Activated naive CD8-positive, alpha-beta T cell treated with anti-CD3 and anti-CD28 coated beads, Interleukin-2, amount 50 U/mL, for 24 hours (primary cell): ENCODE measurements at regions not wholly inside any gene's neighbourhood (a gene's known extent, or its start where the extent isn't known, plus 50 kb on each side); places are given as distances from the start of the nearest gene placed in this dataset.
"Not testable (repeated sequence)": the region's sequence is repeated elsewhere in the genome, so short reads cannot be mapped to it uniquely, and the experiment has no call there.

Experiments used
- ATAC-seq: fragments of 150-1000 bp; cut with Tn5 transposase; one replicate; pipeline ENCODE4 v1.10.0; 2021
- DNase-seq: peaks from one replicate; pipeline ENCODE4 v3.0.0; 2021
- H3K27ac Mint-ChIP-seq: one replicate; pipeline ENCODE4 v1.8.0; 2021; ENCODE audit warnings: mild to moderate bottlenecking, mixed read lengths
- H3K27me3 Mint-ChIP-seq: one replicate; pipeline ENCODE4 v1.8.0; 2021; ENCODE audit warnings: mixed read lengths
- H3K36me3 Mint-ChIP-seq: one replicate; pipeline ENCODE4 v1.8.0; 2021; ENCODE audit warnings: low read depth, mixed read lengths
- H3K4me1 Mint-ChIP-seq: one replicate; pipeline ENCODE4 v1.8.0; 2021; ENCODE audit warnings: mixed read lengths
- H3K4me3 Mint-ChIP-seq: one replicate; pipeline ENCODE4 v1.8.0; 2021; ENCODE audit warnings: mild to moderate bottlenecking, moderate library complexity, mixed read lengths
- H3K9me3 Mint-ChIP-seq: one replicate; pipeline ENCODE4 v1.8.0; 2021; ENCODE audit warnings: mixed read lengths

GRCh38 chr19:28697308-28697707 lies 515.6 kb downstream of the UQCRFS1 start:
- no peaks in the 10 kb centered on the region for H3K36me3 Mint-ChIP-seq
- no peak overlapping the region for H3K4me3 Mint-ChIP-seq
- peaks cover 8% of the 10 kb centered on the region for H3K27me3 Mint-ChIP-seq
- no peak overlapping the region for H3K27ac Mint-ChIP-seq
- H3K9me3 Mint-ChIP-seq: no peaks in the 10 kb centered on the region
- no peak for ATAC-seq
- no peaks in the 10 kb centered on the region for H3K4me1 Mint-ChIP-seq
- no peak for DNase-seq

GRCh38 chr19:28694812-28695211 lies 518.1 kb downstream of the UQCRFS1 start:
- ATAC-seq: no peak
- no peaks in the 10 kb centered on the region for H3K9me3 Mint-ChIP-seq
- no peaks in the 10 kb centered on the region for H3K36me3 Mint-ChIP-seq
- no peak overlapping the region for H3K27ac Mint-ChIP-seq
- DNase-seq: no peak
- peaks cover 8% of the 10 kb centered on the region for H3K27me3 Mint-ChIP-seq
- no peaks in the 10 kb centered on the region for H3K4me1 Mint-ChIP-seq
- H3K4me3 Mint-ChIP-seq: no peak overlapping the region

- Mint-ChIP-seq H3K9me3 (no peaks in the 10 kb centered on the region), H3K4me3 (no peak overlapping the region), H3K36me3 (no peaks in the 10 kb centered on the region), H3K4me1 (no peaks in the 10 kb centered on the region), H3K27ac (no peak overlapping the region), H3K27me3 (peaks cover 4% of the 10 kb centered on the region)
- ATAC-seq (no peak), DNase-seq (no peak)
Observed at GRCh38 chr19:28691683-28692082, 521.3 kb downstream of the UQCRFS1 start.

DNA sequence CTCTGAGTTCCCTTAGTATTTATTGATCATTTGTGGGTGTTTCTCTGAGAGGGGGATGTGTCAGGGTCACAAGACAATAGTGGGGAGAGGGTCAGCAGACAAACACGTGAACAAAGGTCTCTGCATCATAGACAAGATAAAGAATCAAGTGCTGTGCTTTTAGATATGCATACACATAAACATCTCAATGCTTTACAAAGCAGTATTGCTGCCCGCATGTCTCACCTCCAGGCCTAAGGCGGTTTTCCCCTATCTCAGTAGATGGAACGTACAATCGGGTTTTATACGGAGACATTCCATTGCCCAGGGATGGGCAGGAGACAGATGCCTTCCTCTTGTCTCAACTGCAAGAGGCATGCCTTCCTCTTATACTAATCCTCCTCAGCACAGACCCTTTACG lies 523.5 kb downstream of the UQCRFS1 start:
- DNase-seq, H3K27me3 Mint-ChIP-seq, H3K4me3 Mint-ChIP-seq, H3K36me3 Mint-ChIP-seq, H3K27ac Mint-ChIP-seq, H3K9me3 Mint-ChIP-seq, H3K4me1 Mint-ChIP-seq, ATAC-seq: not testable (repeated sequence)

- H3K9me3 Mint-ChIP-seq: no peaks in the 10 kb centered on the region
- ATAC-seq (no peak), DNase-seq (no peak)
- H3K4me1 Mint-ChIP-seq: no peaks in the 10 kb centered on the region
- no peaks in the 10 kb centered on the region for H3K27me3 Mint-ChIP-seq
- H3K36me3 Mint-ChIP-seq: no peaks in the 10 kb centered on the region
- no peak overlapping the region for H3K27ac Mint-ChIP-seq
- H3K4me3 Mint-ChIP-seq: no peak overlapping the region
Observed at GRCh38 chr19:28687296-28687695, 525.7 kb downstream of the UQCRFS1 start.

- ATAC-seq (no peak), DNase-seq (no peak)
- Mint-ChIP-seq H3K36me3 (no peaks in the 10 kb centered on the region), H3K9me3 (no peaks in the 10 kb centered on the region), H3K4me1 (no peaks in the 10 kb centered on the region), H3K27me3 (no peaks in the 10 kb centered on the region), H3K27ac (no peak overlapping the region), H3K4me3 (no peak overlapping the region)
Observed at GRCh38 chr19:28686756-28687155, 526.2 kb downstream of the UQCRFS1 start.

- DNase-seq (no peak), ATAC-seq (no peak)
- Mint-ChIP-seq H3K27ac (no peak overlapping the region), H3K36me3 (no peaks in the 10 kb centered on the region), H3K4me3 (no peak overlapping the region), H3K9me3 (no peaks in the 10 kb centered on the region), H3K27me3 (no peaks in the 10 kb centered on the region), H3K4me1 (no peaks in the 10 kb centered on the region)
Observed at GRCh38 chr19:28685802-28686201, 527.1 kb downstream of the UQCRFS1 start.

DNA sequence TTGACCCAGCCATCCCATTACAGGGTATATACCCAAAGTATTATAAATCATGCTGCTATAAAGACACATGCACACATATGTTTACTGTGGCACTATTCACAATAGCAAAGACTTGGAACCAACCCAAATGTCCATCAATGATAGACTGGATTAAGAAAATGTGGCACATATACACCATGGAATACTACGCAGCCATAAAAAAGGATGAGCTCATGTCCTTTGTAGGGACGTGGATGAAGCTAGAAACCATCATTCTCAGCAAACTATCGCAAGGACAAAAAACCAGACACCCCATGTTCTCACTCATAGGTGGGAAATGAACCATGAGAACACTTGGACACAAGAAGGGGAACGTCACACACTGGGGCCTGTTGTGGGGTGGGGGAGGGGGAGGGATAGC lies 527.9 kb downstream of the UQCRFS1 start:
- ATAC-seq: not testable (repeated sequence)

GRCh38 chr19:28680111-28680510 lies 532.8 kb downstream of the UQCRFS1 start:
- no peaks in the 10 kb centered on the region for H3K27me3 Mint-ChIP-seq
- no peak overlapping the region for H3K4me3 Mint-ChIP-seq
- H3K9me3 Mint-ChIP-seq: peaks cover 5% of the 10 kb centered on the region
- no peaks in the 10 kb centered on the region for H3K36me3 Mint-ChIP-seq
- no peaks in the 10 kb centered on the region for H3K4me1 Mint-ChIP-seq
- ATAC-seq (no peak), DNase-seq (no peak)
- no peak overlapping the region for H3K27ac Mint-ChIP-seq

More for the DNA sequence above, 527.9 kb downstream of the UQCRFS1 start:
- H3K36me3 Mint-ChIP-seq, H3K27ac Mint-ChIP-seq, H3K9me3 Mint-ChIP-seq, H3K4me3 Mint-ChIP-seq, H3K27me3 Mint-ChIP-seq, H3K4me1 Mint-ChIP-seq, DNase-seq: not testable (repeated sequence)

DNA sequence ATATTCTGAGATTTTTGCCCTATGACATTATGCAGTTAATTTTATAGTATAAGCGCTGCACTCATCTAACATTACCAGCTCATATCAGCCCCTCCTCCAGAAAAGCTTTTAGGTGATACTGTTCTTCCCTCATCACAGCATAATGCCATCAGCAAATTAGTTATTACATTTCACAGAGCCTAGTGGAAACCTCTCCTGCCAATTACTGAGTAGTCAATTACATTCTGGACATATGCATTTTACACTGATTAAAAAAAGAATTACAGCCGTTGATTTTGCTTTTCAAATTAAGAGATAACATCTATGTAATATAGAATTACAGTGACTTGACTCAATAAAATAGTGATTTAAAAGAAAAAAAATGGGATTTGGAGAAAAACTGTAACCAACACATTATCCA lies 542.1 kb downstream of the UQCRFS1 start:
- no peak overlapping the region for H3K27ac Mint-ChIP-seq
- peaks cover 42% of the 10 kb centered on the region for H3K9me3 Mint-ChIP-seq
- DNase-seq (no peak), ATAC-seq (no peak)
- peaks cover 6% of the 10 kb centered on the region for H3K36me3 Mint-ChIP-seq
- no peaks in the 10 kb centered on the region for H3K27me3 Mint-ChIP-seq
- H3K4me1 Mint-ChIP-seq: no peaks in the 10 kb centered on the region
- no peak overlapping the region for H3K4me3 Mint-ChIP-seq

DNA sequence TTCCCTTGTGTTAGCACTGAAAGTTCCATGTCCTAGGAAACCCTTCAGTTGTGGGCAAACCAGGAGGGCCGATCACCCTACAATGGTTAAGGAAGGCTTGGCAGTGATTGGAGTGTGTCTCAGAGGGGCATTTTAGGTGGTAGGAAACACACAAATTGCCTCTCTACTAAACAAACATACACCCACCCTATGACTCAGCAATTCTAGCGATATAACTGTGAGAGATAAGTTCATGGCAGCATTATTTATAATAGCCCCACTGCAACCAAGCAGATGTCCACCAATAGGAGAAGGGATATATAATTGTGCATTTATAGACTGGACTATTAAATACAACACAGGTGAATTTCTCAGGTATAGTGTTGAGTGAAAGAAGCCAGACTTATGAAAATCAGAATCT lies 543.1 kb downstream of the UQCRFS1 start:
- DNase-seq: no peak
- H3K9me3 Mint-ChIP-seq: peaks cover 44% of the 10 kb centered on the region
- no peaks in the 10 kb centered on the region for H3K27me3 Mint-ChIP-seq
- ATAC-seq: no peak
- H3K36me3 Mint-ChIP-seq: peaks cover 6% of the 10 kb centered on the region
- no peak overlapping the region for H3K4me3 Mint-ChIP-seq
- H3K27ac Mint-ChIP-seq: no peak overlapping the region
- no peaks in the 10 kb centered on the region for H3K4me1 Mint-ChIP-seq

DNA sequence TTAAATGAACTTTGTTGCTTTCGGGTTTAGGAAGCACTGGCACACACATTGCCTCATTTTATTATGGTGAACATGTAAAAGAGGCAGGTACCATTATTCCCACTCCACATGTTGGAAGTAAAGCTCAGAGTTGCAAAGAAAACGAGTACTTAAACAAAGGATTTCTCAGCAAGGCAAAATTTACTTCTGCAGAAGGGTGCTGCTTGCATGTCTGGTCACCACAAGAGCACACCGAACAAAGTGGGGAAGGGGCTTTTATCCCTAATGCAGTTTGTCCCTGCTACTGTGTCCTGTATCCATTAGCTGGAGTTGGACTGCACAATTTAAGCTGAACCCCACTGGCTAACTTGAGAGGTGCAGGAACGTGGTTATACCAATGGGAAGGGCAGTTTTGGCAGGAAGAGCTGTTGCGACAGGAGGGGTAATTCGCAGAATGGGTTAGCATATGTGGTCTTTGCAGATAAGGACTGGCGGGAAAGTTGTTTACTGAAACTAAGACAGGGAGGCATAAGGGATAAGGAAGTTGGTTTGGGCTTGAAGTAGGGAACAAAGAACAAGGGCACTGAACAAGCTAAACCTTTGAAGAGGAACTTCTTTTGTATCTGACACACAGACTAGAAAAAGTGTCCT lies 545.5 kb downstream of the UQCRFS1 start:
- ATAC-seq (no peak), DNase-seq (no peak)
- Mint-ChIP-seq H3K36me3 (peaks cover 3% of the 10 kb centered on the region), H3K9me3 (peaks cover 35% of the 10 kb centered on the region), H3K4me3 (no peak overlapping the region), H3K27me3 (peaks cover 3% of the 10 kb centered on the region), H3K27ac (no peak overlapping the region), H3K4me1 (no peaks in the 10 kb centered on the region)

DNA sequence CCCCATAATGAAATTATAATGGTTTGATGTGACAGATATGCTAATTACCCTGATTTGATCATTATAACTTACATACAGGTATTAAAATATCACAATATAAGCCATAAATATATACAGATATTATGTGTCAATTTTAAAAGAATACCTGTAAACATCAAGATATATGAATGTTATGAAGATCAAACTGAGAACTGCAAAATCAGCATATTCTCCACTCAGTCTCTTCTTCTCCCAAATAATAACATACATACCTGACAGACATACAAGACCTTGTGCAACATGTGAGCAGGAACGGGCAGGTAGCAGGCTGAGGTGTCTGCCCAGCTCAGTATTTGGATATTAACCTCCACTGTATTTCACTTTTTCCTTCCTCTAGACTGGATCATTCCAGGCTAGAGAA lies 547.2 kb downstream of the UQCRFS1 start:
- DNase-seq (no peak), ATAC-seq (no peak)
- H3K9me3 Mint-ChIP-seq: peaks cover 39% of the 10 kb centered on the region
- no peak overlapping the region for H3K4me3 Mint-ChIP-seq
- H3K27ac Mint-ChIP-seq: no peak overlapping the region
- peaks cover 3% of the 10 kb centered on the region for H3K36me3 Mint-ChIP-seq
- peaks cover 3% of the 10 kb centered on the region for H3K27me3 Mint-ChIP-seq
- no peaks in the 10 kb centered on the region for H3K4me1 Mint-ChIP-seq

- Mint-ChIP-seq H3K4me3 (no peak overlapping the region), H3K4me1 (peaks cover 2% of the 10 kb centered on the region), H3K36me3 (no peaks in the 10 kb centered on the region), H3K27ac (no peak overlapping the region), H3K27me3 (peaks cover 4% of the 10 kb centered on the region), H3K9me3 (peaks cover 28% of the 10 kb centered on the region)
- ATAC-seq: no peak
- no peak for DNase-seq
Observed at GRCh38 chr19:28656644-28657043, 556.3 kb downstream of the UQCRFS1 start.

DNA sequence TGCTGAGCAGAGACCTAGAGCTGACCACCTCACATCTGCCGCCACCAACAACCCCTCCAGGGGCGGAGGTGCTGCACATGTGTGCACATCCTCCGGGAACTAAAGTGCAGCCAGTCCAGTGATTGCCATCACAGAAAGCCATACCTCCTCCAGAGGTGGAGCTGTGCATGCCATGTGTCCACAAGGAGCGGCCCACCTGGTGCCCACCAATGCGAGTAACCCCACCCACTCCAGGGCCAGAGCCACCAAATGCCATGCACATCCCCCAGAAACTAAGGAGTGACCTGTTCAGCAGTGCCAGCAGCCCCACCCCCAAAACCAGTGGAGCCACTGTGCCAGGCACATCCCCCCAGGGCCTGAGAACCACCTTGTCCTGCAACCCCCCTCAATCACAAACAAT lies 557.9 kb downstream of the UQCRFS1 start:
- H3K36me3 Mint-ChIP-seq: no peaks in the 10 kb centered on the region
- peaks cover 2% of the 10 kb centered on the region for H3K4me1 Mint-ChIP-seq
- no peak for ATAC-seq
- no peak overlapping the region for H3K27ac Mint-ChIP-seq
- DNase-seq: no peak
- peaks cover 27% of the 10 kb centered on the region for H3K9me3 Mint-ChIP-seq
- peaks cover 4% of the 10 kb centered on the region for H3K27me3 Mint-ChIP-seq
- H3K4me3 Mint-ChIP-seq: no peak overlapping the region

DNA sequence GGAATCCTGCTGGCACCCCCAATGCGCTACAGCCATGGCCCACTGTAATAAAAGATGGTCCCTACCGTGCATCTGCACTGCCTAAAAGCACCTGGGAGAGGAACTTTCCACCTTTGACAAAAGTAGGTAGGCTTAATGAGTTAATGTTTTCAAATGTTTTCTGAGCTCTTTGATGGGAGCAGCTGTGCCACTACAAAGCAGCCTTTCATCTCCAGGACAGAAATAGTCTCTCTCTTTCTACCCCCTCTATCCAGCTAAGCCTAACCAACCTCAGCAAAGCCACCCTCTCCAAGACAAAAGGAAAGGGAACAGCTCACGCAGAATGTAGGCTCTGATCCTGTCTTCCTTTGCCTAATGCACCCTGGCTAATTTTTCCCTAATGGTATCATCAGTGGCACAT lies 560.2 kb downstream of the UQCRFS1 start:
- H3K36me3 Mint-ChIP-seq: no peaks in the 10 kb centered on the region
- H3K4me3 Mint-ChIP-seq: no peak overlapping the region
- H3K4me1 Mint-ChIP-seq: peaks cover 2% of the 10 kb centered on the region
- DNase-seq (no peak), ATAC-seq (no peak)
- peaks cover 15% of the 10 kb centered on the region for H3K9me3 Mint-ChIP-seq
- H3K27ac Mint-ChIP-seq: no peak overlapping the region
- H3K27me3 Mint-ChIP-seq: peaks cover 4% of the 10 kb centered on the region
